GM12873 (cell line): ENCODE measurements at regions not wholly inside any gene's neighbourhood (a gene's known extent, or its start where the extent isn't known, plus 50 kb on each side); places are given as distances from the start of the nearest gene placed in this dataset.

ENCODE experiments used
- CTCF ChIP-seq: IDR thresholded peaks from 2 replicates; pipeline ENCODE4 v1.5.1; 2012; ENCODE audit warnings: low read depth, mild to moderate bottlenecking, moderate library complexity, low read length, control low read depth; ENCODE audit not compliant: insufficient read depth; ENCODE audit errors: missing control alignments

GRCh38 chr5:154131817-154132216 lies 58.7 kb upstream of the GALNT10 start:
- no peak for TF ChIP-seq CTCF

- TF ChIP-seq CTCF, result no peak
Measured at GRCh38 chr5:154132718-154133307, 57.7 kb upstream of the GALNT10 start.

- TF ChIP-seq CTCF, result no peak
Measured at GRCh38 chr5:154133591-154133990, 56.9 kb upstream of the GALNT10 start.

GRCh38 chr5:154134499-154134898 lies 56.0 kb upstream of the GALNT10 start:
- no peak for TF ChIP-seq CTCF

GRCh38 chr5:154135125-154135817 lies 55.3 kb upstream of the GALNT10 start:
- no peak for TF ChIP-seq CTCF

- TF ChIP-seq CTCF, result no peak
Measured at GRCh38 chr5:154136141-154136540, 54.4 kb upstream of the GALNT10 start.

GRCh38 chr5:154138701-154139100 lies 51.8 kb upstream of the GALNT10 start:
- no peak for TF ChIP-seq CTCF
